GM21390 (cell line): ENCODE measurements at regions not wholly inside any gene's neighbourhood (a gene's known extent, or its start where the extent isn't known, plus 50 kb on each side); places are given as distances from the start of the nearest gene placed in this dataset.
"Not testable (repeated sequence)": the region's sequence is repeated elsewhere in the genome, so short reads cannot be mapped to it uniquely, and the experiment has no call there.

Experiments used
- ATAC-seq: cut with Tn5 transposase; IDR thresholded peaks from one replicate; pipeline ENCODE4 v1.9.1; 2021; ENCODE audit not compliant: unreplicated experiment

DNA sequence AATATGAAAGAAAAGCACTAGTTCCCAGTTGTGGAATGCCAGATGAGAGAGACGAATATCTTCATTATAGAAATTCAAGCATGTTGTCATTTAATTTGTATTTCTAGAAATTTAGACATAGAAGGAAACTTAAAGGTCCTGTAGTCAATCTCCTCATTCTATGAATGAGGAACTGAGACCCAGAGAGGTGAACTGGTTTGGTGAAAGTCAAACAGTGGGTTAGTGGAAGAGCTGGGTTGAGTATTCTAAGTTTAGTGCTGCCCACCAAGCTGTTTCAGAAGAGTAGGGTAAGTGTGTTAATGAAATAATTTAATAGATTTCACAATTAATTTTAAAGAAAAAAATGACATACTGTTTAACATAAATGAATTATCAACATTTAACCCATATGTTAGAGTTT lies 655.2 kb downstream of the FAM133A start:
- ATAC-seq = no peak

GRCh38 chrX:94341730-94342129 lies 667.7 kb downstream of the FAM133A start:
- not testable (repeated sequence) for ATAC-seq

- ATAC-seq = no peak
These were observed 687.2 kb downstream of the FAM133A start for GRCh38 chrX:94361241-94361640.

DNA sequence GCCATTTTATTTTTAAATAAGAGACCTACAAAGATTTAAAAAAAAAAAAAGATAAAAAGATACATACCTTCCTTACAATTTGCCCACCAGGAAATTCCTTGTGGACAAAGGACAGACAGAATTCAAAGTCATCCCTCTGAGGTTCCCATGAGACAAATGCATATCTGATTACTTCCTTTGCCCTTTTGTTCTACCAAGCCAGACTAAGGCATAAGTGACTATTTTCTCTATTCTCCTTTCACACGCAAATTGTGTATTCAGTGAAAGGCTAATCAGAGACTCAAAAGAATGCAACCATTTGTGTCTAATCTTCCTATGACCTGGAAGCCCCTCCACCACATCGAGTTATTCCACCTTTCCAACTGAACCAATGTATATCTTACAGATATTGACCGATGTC lies 691.7 kb downstream of the FAM133A start:
- ATAC-seq = no peak

GRCh38 chrX:94366616-94367015 lies 692.6 kb downstream of the FAM133A start:
- no peak for ATAC-seq

GRCh38 chrX:94389044-94389443 lies 715.0 kb downstream of the FAM133A start:
- ATAC-seq = no peak

DNA sequence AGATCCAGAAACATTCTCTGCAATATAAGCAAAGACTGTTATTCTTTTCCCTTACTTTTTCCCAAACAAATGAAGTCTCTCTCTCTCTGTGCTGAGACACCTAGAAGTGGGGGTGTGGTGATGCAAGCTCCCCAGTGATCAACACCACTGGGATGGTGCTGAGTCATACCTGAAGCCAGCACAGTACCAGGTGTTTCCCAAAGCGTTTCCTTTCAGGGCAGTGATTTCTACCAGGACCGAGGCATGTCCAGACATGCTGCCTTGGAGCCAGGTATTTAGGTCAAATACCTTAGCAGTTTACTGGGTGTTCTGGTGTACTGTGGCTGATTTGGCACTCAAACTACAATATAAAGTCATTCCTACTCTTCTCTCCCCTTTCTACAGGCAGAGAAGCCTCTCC lies 726.5 kb downstream of the FAM133A start:
- ATAC-seq = peak; percentile 91

- ATAC-seq = no peak
These were observed 727.4 kb downstream of the FAM133A start for GRCh38 chrX:94401426-94401825.

- ATAC-seq = no peak
These were observed 740.7 kb downstream of the FAM133A start for GRCh38 chrX:94414746-94415145.

DNA sequence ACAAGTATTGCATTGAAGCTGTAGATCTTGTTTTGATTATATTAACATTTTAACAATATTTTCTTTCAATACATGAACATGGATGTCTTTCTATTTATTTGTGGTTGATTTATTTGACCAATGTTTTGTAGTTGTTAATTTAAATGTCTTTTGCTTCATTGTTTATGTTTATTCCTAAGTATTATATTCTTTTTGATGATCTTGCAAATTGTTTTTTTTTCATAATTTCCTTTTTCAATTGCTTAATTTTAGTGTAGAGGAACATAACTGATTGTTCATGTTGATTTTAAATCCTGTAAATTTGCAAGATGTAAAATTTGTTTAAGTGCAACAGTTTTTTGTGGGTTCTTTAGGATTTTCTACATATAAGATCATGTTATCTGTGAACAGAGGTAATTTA lies 744.1 kb downstream of the FAM133A start:
- no peak for ATAC-seq

DNA sequence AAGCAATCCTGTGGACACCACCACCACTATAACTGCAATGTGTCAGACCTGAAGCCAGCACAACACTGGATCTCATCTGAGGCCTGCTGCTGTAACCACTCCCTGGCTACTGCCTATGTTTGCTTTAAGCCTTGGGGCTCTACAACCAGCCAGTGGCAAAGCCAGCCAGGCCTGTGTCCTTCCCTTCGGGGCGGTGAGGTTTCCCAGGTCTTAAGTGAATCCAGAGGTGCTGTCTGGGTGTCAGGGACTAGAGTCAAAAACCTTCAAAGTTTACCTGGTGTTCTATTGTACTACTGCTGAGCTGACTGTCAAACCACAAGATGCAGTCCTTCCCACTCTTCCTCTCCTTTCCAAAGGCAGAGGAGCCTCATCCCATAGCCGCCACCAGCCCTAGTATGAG lies 750.5 kb downstream of the FAM133A start:
- no peak for ATAC-seq

- no peak for ATAC-seq
These were observed 756.1 kb downstream of the FAM133A start for GRCh38 chrX:94430091-94430490.

DNA sequence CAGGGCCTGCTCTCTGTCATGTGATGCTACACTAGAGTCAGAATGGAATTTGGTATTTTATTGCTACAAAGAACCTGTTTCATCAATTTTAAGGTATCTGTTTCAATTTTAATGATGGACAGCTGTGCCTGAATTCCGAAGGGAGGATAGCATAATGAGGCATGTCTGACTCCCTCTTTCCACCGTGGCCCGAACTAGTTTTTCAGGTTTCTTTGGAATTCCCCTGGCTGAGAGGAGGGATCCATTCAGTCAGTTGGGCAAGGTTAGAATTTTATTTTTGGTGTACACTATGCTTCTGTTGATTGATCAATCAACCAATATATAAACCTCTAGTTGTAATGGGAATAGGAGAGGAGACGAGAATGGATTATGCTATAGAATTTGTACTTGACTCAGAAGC lies 761.8 kb downstream of the FAM133A start:
- no peak for ATAC-seq

- no peak for ATAC-seq
These were observed 780.2 kb downstream of the FAM133A start for GRCh38 chrX:94454159-94454558.

DNA sequence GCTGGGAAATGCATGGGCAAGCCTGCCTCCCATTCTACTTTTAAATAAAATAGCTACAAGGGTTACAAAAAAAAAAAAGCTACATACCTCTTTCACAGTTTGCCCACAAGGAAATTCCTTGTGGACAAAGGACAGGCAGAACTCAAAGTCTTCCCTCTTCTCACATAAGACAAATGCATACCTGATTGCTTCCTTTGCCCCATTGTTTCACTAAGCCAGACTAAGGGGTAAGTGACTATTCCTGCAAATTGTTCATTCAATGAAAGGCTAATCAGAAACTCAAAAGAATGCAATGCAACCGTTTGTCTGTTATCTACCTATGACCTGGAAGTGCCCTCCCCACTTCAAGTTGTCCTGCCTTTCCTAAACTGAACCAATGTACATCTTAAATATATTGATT lies 780.6 kb downstream of the FAM133A start:
- ATAC-seq = no peak

DNA sequence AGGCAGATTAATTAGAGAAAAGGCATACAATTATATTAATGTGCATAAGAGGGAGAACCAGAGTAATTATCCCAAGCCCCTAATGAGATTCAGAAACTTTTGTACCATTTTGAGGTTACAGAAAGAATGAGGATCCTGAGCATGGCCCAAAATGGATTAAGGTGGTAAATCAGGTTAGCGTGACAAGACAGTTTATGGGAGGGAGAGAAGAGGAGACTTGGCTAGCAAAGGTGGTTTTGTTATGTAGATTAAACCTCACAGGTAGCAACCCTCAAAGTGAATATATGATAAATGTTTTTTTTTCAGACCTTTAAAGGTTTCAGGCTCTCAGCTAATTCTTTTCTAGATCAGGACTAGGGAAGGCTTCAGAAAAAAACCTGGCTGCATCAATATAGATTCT lies 781.8 kb downstream of the FAM133A start:
- ATAC-seq = no peak

DNA sequence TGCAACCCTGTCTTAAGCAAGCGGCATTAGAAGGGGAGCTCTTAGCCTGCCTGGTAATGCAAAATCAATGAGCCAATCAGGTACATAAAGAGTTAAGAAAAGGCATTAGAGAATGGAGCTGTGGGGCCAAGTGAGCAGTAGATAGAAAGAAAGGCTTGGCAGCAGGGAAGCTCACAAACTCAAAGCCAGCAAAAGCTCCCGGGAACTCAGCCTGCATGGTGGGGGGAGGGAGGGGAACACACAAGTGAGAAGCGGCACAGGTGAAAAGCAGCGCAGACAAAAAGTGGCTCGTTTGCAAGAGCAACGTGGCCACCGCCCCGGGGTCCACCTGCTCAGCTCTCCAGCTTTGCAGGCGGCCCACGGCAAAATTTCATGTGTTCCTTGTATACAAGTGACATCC lies 818.5 kb downstream of the FAM133A start:
- no peak for ATAC-seq

DNA sequence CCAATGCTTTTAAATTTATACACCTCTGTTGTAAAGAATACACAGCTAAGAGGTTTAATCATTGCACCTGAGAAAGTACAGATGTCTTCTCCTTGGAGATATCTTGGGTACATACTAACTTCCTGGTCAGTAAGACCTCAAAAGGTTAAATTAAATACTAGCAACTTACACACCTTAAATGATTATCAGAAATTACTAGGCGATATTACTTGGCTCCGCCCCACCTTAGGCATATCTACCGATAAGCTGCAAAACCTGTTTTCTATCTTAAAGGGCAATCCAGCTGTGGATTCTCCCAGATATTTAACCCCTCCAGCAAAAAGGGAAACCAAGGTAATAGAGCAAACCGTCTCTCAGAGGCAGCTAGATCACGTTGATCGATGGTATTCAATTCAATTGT lies 819.4 kb downstream of the FAM133A start:
- no peak for ATAC-seq

GRCh38 chrX:94511564-94511963 lies 837.6 kb downstream of the FAM133A start:
- no peak for ATAC-seq

DNA sequence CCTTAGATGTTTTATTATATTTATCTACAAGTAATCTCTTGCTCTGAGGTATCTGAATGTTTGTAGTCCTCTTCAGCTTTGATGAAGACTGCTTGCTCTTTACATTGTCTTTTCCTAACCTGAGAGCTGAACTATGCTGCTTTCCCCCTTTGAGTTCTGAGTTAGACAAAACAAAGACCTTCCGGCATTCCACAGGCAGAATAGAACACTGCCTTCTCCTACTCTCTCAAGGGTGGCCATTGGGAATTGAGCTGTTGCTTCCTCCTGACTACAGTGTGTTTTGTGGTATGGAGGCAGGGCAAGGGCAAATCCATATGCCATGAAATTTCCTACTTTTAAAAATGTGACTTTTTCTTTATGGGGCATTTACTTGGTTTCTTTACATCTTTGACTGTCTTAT lies 841.0 kb downstream of the FAM133A start:
- ATAC-seq = no peak

DNA sequence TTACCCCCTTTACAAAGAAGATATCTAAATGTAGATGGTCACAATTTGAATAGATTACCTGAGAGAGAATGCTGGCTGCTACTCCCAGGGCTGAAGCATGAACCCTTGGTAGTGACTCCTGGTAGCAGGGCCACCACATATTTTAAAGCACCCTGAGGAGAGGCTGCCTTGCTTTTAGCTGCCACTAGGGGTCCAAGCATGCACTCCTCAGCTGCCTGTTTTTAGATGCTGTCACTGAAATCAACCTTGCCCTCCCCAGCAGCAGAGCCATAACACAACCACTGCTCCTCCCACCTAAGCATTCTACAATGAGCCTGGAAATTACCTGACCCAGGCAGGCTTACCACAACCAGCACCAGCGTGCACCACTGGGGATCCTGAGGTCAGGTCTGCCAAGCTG lies 850.9 kb downstream of the FAM133A start:
- ATAC-seq = no peak

- no peak for ATAC-seq
These were observed 871.7 kb downstream of the FAM133A start for GRCh38 chrX:94545722-94546121.

DNA sequence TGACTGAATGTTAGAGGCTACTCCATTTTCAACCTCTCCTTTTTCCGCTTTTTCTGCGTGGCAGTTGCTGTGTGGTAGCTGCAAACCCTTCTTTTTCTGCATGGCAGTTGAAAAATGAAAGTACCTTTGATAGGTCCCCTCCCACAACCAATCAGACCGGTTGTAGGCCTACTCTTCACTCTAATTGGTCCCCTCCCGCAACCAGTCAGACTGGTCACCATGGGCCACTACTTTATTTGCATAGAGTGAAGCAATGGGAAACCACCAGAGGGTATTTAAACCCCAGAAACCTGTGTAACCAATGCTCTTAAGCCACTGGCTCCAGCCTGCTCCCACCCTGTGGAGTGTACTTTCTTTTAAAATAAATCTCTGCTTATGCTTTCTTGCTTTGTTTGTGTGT lies 877.8 kb downstream of the FAM133A start:
- ATAC-seq = no peak

DNA sequence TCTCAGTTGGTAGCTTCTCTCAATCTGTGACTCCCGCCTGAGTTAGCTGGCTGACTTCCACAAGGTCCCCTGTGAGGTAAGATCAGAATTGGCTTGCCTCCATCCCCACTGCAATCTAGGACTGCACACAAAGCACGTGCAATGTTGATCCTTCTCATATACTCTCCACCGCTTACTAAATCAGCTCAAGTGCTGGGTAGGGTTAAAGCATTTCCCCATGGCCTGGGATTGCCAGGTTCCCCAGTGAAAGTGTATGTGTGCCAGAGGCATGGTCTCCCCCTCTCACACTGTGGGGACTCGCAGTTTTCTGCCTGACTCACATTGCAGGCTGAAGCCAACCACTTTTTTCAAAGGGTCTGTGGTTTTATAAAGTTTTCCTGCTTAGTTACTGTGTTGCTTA lies 886.9 kb downstream of the FAM133A start:
- ATAC-seq = no peak
